Natural killer cell (primary cell): ENCODE measurements at regions not wholly inside any gene's neighbourhood (a gene's known extent, or its start where the extent isn't known, plus 50 kb on each side); places are given as distances from the start of the nearest gene placed in this dataset.

Experiments
- ATAC-seq, 3 donors: fragments of 150-1000 bp in 2 of 3; fragments of 200-7000 bp in 1 of 3; cut with Tn5 transposase; 1 replicate in 1 of 3; 2 replicates in 2 of 3; pipeline ENCODE4 v1.10.0; 2021; ENCODE audit warnings: mild to moderate bottlenecking in 2 of 3, moderate library complexity in 2 of 3
- DNase-seq, 2 donors: peaks; one replicate each; pipeline versions ENCODE4 v3.0.0 to v3.0.0-alpha.2; 2013 to 2021; ENCODE audit warnings: mixed read lengths in 1 of 2
- H3K27ac ChIP-seq: one replicate; pipeline ENCODE4 v1.5.1; 2013; ENCODE audit warnings: mild to moderate bottlenecking, low read length
- H3K27me3 ChIP-seq: one replicate; pipeline ENCODE4 v1.6.1; 2013; ENCODE audit warnings: low read length; ENCODE audit not compliant: control insufficient read depth, insufficient read depth
- H3K36me3 ChIP-seq: one replicate; pipeline ENCODE4 v1.6.1; 2013; ENCODE audit warnings: low read length; ENCODE audit not compliant: control insufficient read depth, insufficient read depth
- H3K4me1 ChIP-seq: one replicate; pipeline ENCODE4 v1.6.1; 2013; ENCODE audit warnings: low read length; ENCODE audit not compliant: control insufficient read depth, insufficient read depth
- H3K4me3 ChIP-seq: one replicate; pipeline ENCODE4 v1.5.1; 2013; ENCODE audit warnings: low read length
- H3K9me3 ChIP-seq: one replicate; pipeline ENCODE4 v1.6.1; 2013; ENCODE audit warnings: low read length; ENCODE audit not compliant: control insufficient read depth, insufficient read depth
- H3K27ac Mint-ChIP-seq, 2 donors: one replicate each; pipeline ENCODE4 v1.8.0; 2022; ENCODE audit warnings: mild to moderate bottlenecking in 2 of 2, mixed read lengths in 2 of 2, moderate library complexity in 1 of 2
- H3K27me3 Mint-ChIP-seq, 2 donors: one replicate each; pipeline ENCODE4 v1.8.0; 2022; ENCODE audit warnings: low read depth in 2 of 2, mixed read lengths in 2 of 2
- H3K36me3 Mint-ChIP-seq: one replicate; pipeline ENCODE4 v1.8.0; 2022; ENCODE audit warnings: mixed read lengths
- H3K4me1 Mint-ChIP-seq, 2 donors: one replicate each; pipeline ENCODE4 v1.8.0; 2022; ENCODE audit warnings: mixed read lengths in 2 of 2
- H3K4me3 Mint-ChIP-seq: one replicate; pipeline ENCODE4 v1.8.0; 2022; ENCODE audit warnings: mild to moderate bottlenecking, moderate library complexity, mixed read lengths
- H3K9me3 Mint-ChIP-seq, 2 donors: one replicate each; pipeline ENCODE4 v1.8.0; 2022; ENCODE audit warnings: mixed read lengths in 2 of 2
- CTCF ChIP-seq: fragments of 200-600 bp; IDR thresholded peaks from one replicate; pipeline ENCODE4 v1.8.0; 2022; ENCODE audit warnings: antibody characterized with exemption
- WGBS: methylation state at CpG from one replicate; pipeline ENCODE4 v1.1.7; 2013; ENCODE audit warnings: missing lambda C conversion rate; ENCODE audit not compliant: insufficient coverage; 5-methylcytosine and 5-hydroxymethylcytosine counted together
- intact Hi-C: fragments of 100-400 bp; cut with micrococcal nuclease; formaldehyde crosslinking; loops from one replicate; pipeline ENCODE4 v1.14.2; 2022

GRCh38 chr1:5693568-5693967 lies 298.7 kb downstream of the NPHP4 start:
- 79% methylated on average over 9 of the region's 9 CpGs for WGBS
- Histone ChIP-seq H3K4me3 (no peak overlapping the region), H3K27ac (no peak overlapping the region), H3K27me3 (no peaks in the 10 kb centered on the region), H3K4me1 (no peaks in the 10 kb centered on the region), H3K9me3 (no peaks in the 10 kb centered on the region), H3K36me3 (no peaks in the 10 kb centered on the region)
- DNase-seq, result no peak
- Mint-ChIP-seq H3K27me3 (peaks cover 0 to 19% of the 10 kb centered on the region in 2 donors), H3K4me3 (no peak overlapping the region), H3K4me1 (no peaks in the 10 kb centered on the region), H3K9me3 (no peaks in the 10 kb centered on the region), H3K36me3 (no peaks in the 10 kb centered on the region), H3K27ac (no peak overlapping the region)
- no peak for TF ChIP-seq CTCF
- intact Hi-C loops, result no loop called here
- no peak for ATAC-seq

- Histone ChIP-seq H3K27me3 (no peaks in the 10 kb centered on the region), H3K4me1 (no peaks in the 10 kb centered on the region), H3K36me3 (no peaks in the 10 kb centered on the region), H3K27ac (no peak overlapping the region), H3K4me3 (no peak overlapping the region), H3K9me3 (no peaks in the 10 kb centered on the region)
- 80% methylated on average over 6 of the region's 6 CpGs for WGBS
- no peaks in the 10 kb centered on the region for H3K36me3 Mint-ChIP-seq
- intact Hi-C loops, result no loop called here
- H3K27ac Mint-ChIP-seq, result no peak overlapping the region
- ATAC-seq, result no peak
- no peak for DNase-seq
- no peaks in the 10 kb centered on the region for H3K9me3 Mint-ChIP-seq
- no peak overlapping the region for H3K4me3 Mint-ChIP-seq
- TF ChIP-seq CTCF, result no peak
- peaks cover 0 to 19% of the 10 kb centered on the region in 2 donors for H3K27me3 Mint-ChIP-seq
- no peaks in the 10 kb centered on the region for H3K4me1 Mint-ChIP-seq
Measured at GRCh38 chr1:5692664-5693063, 299.6 kb downstream of the NPHP4 start.

GRCh38 chr1:5691795-5692509 lies 300.3 kb downstream of the NPHP4 start:
- Histone ChIP-seq H3K4me1 (no peaks in the 10 kb centered on the region), H3K4me3 (no peak overlapping the region), H3K27me3 (no peaks in the 10 kb centered on the region), H3K36me3 (no peaks in the 10 kb centered on the region), H3K27ac (no peak overlapping the region), H3K9me3 (no peaks in the 10 kb centered on the region)
- Mint-ChIP-seq H3K36me3 (no peaks in the 10 kb centered on the region), H3K4me3 (no peak overlapping the region), H3K4me1 (no peaks in the 10 kb centered on the region), H3K9me3 (no peaks in the 10 kb centered on the region), H3K27me3 (peaks cover 0 to 19% of the 10 kb centered on the region in 2 donors), H3K27ac (no peak overlapping the region)
- TF ChIP-seq CTCF, result no peak
- WGBS, result 79% methylated on average over 18 of the region's 20 CpGs
- ATAC-seq (no peak), DNase-seq (no peak)
- intact Hi-C loops, result no loop called here

- TF ChIP-seq CTCF, result no peak
- WGBS, result 82% methylated on average over 13 of the region's 13 CpGs
- H3K4me1 ChIP-seq, result no peaks in the 10 kb centered on the region
Measured at GRCh38 chr1:5690898-5691297, 301.3 kb downstream of the NPHP4 start.

More at GRCh38 chr1:5690898-5691297, 301.3 kb downstream of the NPHP4 start:
- peaks cover 0 to 17% of the 10 kb centered on the region in 2 donors for H3K27me3 Mint-ChIP-seq
- no peak overlapping the region for H3K27ac Mint-ChIP-seq
- DNase-seq (no peak), ATAC-seq (no peak)
- no peaks in the 10 kb centered on the region for H3K9me3 Mint-ChIP-seq
- Histone ChIP-seq H3K27ac (no peak overlapping the region), H3K9me3 (no peaks in the 10 kb centered on the region), H3K27me3 (no peaks in the 10 kb centered on the region), H3K4me3 (no peak overlapping the region), H3K36me3 (no peaks in the 10 kb centered on the region)
- H3K36me3 Mint-ChIP-seq, result no peaks in the 10 kb centered on the region
- intact Hi-C loops, result no loop called here
- H3K4me3 Mint-ChIP-seq, result no peak overlapping the region
- H3K4me1 Mint-ChIP-seq, result no peaks in the 10 kb centered on the region
